GM19324 (cell line): ENCODE measurements at regions not wholly inside any gene's neighbourhood (a gene's known extent, or its start where the extent isn't known, plus 50 kb on each side); places are given as distances from the start of the nearest gene placed in this dataset.

ENCODE experiments used
- ATAC-seq: cut with Tn5 transposase; IDR thresholded peaks from one replicate; pipeline ENCODE4 v1.9.1; 2021; ENCODE audit warnings: mild to moderate bottlenecking, moderate library complexity; ENCODE audit not compliant: unreplicated experiment, low FRiP score

DNA sequence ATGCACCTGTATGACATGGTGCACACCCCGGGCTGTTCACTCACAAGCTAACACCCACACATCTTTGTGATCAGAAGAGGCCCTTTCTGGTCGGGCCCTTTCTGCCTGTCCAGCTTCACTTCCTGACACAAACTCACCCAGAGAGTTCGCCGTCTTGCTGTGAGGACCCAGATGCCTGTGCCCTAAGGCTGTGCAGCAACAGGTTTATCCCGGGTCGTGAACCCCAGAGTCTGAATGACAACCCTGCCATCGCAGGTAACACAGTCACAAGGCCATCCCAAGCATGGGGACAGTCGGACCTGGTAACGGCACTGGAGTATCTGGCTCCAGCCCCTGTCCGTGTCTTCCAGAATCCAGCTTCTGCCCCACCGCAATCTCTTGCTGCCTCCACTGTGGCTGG is 235.1 kb downstream of the BUD13 start:
- ATAC-seq, result no peak

DNA sequence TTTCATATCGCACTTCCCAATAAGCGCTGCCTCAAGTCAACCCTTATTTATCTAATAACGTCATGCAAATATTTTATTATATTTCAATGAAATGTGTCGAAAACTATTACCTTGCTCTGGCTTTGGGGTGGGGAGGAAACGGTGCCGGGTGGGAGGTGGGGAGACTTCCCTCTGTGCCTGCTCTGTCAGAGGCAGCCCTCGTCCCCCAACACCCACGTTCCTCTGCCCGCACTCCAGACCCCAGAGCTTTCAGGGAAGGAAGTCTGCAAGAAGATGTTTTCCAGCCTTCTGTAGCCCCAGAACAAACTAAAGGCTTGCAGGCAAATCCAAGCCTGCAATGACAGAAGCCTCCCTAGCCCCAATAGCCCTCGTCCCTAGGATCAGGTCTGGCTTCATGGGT is 235.7 kb downstream of the BUD13 start:
- no peak for ATAC-seq

DNA sequence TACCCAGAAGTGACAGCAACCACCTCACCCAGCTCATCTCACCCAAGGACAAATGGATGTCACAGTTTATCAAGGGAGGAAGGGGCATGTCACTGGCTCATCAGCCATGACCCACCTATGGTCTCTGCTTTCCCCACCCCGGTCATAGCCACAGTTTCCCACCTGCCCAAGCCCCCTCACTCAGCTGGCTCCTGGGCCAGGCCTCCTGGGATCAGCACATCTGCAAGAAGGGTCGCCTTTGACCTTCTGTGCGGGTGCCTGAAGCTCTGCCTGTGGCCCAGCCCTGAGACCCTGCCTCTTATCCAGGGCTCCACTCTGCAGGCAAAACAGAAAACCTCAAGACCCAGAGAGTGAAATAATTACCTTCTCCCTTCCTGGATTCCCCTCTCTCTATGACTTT is 236.4 kb downstream of the BUD13 start:
- ATAC-seq, result no peak

DNA sequence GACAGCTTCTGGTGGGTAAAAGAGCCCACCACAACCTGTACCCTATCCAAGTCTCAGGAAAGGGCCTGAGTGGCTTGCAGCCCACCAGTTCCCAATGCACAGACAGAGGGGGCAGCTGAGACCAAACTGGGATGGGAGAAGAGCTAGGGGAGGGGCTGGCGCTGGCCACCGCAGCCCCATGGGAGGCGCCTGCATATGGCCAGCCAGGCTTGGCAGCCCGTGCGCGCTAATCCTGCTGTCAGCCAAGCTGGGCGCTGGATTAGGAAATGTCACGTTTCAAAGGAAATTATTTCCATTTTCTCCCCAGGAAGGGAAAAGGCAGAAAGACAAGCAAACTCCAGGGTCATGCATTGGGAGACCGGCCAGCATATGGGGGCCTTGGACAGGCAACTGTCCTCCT is 236.8 kb downstream of the BUD13 start:
- no peak for ATAC-seq

DNA sequence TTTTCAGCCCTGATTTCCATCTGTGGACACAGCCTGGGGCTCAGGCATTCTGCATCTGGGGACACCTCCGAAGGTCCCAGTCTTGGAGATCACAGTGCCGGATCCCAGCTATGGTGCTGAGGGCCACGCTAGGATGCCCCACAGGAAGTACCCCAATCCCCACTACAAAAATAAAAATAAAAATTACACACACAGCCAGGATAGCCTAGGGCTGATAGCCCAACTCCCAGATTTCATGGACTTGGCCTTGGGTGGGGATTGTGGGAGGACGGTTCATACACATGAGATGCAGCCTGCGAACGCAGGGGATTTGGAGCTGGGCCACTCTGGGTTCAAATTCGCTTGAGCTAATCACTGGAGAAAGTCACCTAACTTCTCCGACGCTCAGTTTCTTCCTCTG is 237.7 kb downstream of the BUD13 start:
- no peak for ATAC-seq

DNA sequence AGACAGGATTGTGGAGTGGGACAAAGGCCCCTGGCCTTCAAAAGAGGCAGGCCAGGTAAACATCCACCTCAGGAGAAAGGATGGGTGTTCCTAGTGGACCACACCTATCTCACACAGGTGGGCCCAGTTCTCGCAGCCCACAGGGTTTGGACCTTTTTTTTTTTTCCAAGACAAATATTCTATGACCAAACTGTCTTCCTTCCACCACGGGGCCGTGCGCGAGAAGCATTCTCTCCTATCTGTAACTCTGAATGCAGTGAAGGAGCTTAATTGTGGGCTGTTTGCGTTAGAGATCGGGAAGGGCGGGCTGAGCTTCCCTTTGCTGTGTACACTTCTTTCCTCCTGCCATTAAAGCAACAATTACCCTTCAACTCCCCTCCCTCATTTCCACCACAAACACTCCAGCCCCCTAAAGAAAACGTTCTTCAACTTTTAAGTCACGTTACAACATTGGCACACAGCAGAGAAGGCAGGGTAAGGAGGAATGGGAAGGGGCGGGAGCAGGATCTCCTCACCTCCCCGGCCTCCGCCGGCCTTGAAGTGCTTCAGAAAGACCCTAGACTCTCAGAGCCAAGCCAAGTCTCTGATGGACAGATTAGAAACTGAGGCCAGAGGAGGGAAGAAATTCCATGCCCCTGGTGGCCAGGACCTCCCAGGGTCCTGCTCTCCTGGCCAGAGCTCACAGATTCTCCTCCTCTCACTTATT is 238.4 kb downstream of the BUD13 start:
- ATAC-seq, result no peak

DNA sequence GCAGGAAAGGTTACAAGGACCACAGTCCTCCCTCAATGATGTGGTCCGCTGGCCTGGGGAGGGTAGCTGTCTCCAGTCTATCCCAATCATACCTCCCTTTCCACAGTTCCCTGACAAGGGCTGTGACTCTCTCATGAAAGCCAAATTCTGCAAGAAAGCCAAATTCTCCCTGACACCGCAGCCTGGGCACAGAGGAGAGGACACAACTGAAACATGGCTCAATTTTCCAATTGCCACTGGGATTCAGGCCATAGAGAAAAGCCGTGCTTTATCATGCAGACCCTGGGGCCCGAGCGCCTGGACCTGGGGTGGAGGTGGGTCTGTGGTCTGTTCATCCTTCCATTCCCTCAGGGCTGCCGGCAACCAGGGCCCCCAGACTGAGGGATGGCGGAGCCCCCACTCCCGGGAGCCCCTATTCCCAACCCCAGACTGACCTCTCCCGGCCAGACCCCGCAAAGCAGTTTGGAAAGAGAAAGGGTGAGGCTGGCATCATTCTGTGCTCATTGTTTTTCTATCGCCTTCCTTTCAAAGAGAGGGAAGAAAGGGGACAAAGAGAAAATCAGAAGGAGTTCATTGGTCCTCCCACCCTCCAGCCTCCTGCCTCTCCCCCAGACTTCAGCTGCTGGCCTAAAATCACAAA is 239.5 kb downstream of the BUD13 start:
- ATAC-seq, result no peak

DNA sequence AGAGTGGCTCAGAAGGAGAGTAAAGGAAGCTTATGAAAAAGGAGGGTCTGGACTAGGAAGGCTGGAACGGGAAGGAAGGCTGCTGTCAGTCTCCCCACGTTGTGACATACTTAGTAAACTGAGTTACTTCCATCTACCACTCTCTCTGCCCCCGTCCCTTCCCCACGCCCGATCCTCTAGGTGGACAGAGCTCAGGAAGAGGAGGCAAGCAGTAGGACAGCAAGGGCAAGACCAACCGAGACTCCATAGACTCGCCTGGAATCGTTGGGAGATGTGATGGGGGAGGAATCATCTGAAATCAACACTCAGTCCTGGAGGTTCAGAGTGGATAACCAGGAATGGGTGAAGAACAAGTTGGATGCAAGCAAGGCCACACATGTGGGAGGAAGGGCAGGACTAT is 240.7 kb downstream of the BUD13 start:
- no peak for ATAC-seq

DNA sequence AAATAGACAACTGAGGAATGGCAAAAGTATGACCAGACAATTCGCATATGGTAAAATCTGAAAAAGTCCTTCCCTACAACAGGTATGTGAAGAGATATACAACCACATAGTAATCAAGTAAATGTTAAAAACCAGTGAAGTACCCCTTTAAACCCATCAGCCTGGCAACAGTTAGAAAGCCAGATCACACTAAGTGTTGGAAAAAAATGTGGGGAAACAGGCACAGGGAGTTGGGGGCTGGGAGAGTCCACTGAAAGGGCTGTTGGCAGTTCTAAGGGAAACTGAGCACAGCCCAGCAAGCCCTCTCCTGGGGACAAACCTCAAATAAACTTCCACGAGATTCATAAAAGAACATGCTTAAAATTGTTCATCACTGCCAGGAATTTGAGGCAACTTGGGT is 242.1 kb downstream of the BUD13 start:
- ATAC-seq, result no peak

DNA sequence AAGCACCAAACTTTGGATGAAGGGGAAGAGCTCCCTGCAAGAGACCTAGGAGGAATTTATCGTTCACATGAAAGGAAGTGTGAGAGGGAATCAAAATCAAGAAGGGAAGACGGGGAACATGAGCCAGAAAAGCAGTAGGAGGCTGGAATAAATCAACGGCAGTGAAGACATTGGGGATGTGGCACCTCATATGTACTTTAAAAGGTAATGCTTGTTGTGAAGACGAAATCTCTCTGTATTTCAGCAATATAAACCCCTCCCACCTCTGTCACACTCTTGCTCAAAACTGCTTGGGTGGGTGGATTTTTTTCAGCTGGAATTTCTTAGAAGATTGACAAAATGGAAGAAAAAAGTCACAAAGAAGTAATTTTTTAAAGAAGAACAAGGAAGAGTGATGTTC is 243.5 kb downstream of the BUD13 start:
- no peak for ATAC-seq

DNA sequence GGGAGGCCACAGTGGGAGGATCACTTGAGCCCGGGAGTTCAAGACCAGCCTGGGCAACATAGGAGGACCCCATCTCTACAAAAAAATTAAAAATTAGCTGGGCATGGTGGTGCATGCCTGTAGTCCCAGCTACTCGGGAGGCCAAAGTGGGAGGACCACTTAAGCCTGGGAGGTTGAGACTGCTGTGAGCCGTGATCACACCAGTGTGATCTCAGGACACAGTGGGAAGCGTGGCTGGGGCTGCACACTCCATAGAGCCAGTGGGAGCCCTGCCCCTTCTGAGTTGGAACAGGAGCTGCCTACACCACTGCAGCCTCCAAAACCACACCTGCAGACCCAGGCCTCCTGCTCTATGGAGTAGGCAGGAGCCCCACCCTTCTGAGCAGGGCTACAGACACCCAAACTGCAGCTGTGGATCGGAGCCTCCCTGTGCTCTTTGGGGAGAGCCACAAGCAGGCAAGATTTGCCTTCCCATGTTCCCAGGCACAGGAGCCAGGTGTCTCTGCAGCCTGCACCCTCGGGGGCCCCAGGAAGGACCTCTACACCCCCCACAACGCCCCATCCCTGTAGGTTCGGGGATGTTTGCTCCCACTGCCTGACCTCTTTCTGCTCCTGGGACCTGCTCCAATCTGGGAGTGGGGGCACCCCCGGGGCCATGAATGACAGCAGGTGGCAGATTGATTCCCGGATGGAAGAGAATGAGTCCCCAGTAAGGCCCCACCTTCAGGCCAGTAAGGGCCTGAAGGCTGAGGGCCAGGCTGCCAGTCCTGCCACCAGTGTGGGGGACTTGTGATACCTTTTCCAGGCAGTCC is 245.4 kb downstream of the BUD13 start:
- ATAC-seq, result no peak

DNA sequence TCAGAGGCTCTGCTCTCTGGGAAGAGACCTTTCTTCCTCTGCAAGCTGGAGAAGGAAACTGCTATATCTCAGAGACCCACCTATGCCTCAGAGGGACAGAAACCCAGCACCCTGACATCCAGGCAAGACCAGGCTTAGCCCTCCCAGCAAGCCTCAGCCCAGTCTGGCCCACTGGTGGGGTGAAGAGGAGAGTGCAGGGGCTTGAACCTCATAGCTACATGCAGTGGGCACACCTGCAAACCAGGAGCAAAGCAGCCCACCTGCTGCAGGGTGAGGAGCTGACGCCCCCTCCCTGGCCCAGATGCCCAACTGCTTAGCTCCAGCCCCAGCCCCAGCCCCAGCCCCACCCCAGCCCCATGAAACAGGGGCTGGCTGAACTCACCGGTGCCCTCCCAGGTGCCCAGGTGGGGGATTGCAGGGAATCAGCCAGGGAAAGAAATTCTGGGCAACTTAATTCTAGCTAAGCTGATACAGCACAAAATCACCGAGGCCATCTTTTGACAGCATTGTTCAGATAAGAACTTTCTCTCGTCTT is 246.8 kb downstream of the BUD13 start:
- no peak for ATAC-seq

DNA sequence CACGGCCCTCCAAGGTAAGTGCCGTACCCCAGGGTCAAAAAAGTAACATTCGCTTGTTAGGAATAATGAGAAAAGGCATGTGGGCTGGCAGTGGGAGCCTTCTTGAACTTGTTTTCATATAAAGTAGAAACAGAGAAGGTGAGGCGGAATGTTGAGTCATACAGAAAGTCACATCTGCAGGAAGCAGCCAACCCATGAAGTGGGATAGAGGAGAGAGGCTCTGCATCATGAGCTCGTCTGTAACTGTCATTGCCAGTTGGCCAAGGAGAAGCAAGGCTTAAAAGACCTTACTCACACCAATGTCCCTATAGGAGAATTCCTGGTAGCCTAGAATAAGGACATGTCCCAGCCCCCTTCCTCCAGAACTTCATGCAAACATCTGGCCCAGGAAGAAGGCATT is 253.3 kb downstream of the BUD13 start:
- ATAC-seq, result no peak

DNA sequence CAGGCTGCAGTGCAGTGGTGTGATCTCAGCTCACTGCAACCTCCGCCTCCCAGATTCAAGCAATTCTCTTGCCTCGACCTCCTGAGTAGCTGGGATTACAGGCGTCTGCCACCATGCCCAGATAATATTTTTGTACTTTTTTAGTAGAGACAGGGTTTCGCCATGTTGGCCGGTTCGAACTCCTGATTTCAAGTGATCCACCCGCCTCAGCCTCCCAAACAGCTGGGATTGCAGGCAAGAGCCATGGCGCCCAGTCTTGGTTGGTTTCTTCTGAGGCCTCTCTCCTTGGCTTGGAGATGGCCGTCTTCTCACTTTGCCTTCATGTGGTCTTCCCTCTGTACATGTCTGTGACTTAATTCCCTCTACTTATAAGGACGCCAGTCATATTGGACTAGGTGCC is 254.6 kb downstream of the BUD13 start:
- no peak for ATAC-seq

DNA sequence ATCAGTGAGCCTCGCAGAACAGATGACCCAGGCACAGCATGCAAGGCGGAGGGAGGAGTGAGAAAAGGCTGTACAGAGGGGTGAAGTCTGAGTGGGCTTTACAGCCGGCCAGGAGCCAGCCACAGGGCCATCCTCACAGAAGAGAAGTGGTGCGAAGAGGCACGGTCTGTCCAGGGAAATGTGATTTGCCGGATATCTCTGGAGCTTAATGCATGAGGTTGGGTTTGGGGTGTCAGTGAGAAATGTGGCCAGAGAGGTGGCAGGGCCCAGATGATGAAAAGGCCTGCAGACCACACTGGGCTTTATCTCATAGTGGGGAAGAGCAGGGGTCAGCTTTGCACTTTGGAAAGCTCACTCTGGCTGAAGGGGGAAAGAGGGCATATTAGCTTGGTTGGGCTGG is 255.2 kb downstream of the BUD13 start:
- no peak for ATAC-seq

DNA sequence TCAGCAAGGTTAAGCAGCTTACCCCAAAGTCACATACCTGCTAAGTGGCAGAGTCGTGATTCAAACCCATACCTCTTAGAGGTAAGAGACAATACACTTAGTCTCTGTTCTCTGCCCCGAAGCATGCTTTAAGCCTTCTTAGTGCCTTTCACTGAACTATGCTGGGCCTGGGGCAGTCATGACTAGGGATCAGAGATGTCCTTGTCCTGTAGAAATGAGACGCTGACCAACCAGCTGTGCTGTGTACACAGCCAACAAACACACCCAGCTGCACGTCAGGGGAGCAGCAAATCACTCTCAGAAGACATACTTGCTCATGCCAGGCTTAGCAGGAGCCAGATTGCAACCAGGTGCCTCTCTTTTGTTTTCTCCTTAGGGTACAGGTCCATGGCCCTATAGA is 255.7 kb downstream of the BUD13 start:
- ATAC-seq, result no peak

DNA sequence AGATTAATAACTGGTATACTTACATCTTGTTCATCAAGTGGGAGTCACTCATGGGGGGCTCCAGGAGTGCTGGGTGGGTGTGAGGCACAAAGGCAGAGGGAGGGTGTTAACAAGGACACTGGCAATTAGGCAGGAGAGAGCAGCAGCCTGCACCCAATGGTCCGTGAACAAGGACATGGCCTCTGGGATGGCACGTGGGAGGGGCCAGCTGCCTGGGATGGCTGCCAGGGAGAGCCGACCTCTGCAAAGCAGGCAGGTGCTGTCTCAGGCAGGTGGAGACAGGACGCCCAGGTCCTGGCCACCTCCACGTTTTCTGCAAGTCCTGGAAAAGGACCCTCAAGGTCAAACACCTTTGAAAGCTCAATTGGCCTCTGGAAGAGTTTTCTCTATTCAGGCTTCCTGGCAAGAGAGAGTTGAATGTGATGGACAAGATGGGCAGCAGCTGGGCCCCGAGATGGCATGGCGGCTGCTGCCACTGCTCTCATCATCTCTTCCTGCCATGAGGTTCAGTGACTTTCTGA is 257.1 kb downstream of the BUD13 start:
- no peak for ATAC-seq

DNA sequence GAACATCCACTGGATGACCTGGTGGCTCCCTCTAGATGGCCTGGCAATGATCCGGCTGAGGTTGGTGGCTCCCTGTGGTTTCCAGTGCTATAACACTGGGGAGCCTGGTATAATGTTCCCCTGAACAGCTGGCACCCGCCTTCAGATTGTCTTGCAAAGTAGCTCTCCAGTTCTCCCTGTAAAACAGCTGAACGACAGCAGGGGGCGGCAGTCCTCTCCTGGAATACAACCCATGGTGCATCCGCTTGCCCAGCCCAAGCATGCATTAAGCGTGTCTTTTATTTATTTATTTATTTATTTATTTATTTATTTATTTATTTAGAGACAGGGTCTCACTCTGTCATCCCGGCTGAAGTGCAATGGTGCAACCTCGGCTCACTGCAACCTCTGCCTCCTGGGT is 258.9 kb downstream of the BUD13 start:
- no peak for ATAC-seq

DNA sequence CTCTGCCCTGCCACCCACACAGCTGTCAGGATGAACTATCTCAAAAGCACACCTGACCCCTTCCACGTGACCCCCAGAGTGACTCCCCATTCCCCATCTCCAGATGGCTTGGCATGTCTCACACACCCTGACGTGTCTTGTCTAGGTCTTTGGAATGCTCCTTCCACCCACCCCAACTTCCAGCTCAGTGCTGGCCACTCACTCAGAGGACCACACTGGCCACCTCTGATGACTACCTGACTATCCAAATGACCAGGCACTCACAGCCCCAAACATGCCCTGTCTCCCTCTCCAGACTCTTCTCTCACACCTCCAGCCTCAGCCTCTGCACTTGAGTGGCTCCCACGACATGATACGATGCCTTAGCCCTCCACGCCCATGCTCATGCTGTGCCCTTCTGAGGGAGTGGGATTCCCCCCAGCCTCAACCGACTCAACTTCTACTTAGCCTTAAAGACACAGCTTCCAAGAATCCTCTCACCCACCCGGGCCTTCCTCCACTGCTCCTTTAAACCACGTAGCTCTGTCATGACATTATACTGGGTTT is 259.4 kb downstream of the BUD13 start:
- ATAC-seq, result no peak

DNA sequence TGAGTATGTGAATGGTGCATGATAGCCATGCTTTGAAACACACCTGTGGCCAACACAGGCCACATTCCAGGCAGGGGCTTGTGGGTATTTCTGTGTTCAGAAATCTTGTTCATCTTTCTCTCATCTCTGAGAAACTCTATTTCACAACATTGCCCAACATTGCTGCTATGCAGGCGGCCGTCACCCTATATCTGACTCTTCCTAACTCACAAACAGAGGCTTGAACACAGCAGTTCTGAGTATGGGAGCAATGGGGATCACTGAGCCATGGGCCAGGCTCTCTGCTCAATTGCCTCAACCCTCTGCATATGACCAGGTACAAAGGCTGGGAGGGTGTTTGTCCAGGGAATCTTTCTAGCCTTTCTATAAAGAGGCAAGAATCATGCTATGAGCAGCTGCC is 259.9 kb downstream of the BUD13 start:
- no peak for ATAC-seq

DNA sequence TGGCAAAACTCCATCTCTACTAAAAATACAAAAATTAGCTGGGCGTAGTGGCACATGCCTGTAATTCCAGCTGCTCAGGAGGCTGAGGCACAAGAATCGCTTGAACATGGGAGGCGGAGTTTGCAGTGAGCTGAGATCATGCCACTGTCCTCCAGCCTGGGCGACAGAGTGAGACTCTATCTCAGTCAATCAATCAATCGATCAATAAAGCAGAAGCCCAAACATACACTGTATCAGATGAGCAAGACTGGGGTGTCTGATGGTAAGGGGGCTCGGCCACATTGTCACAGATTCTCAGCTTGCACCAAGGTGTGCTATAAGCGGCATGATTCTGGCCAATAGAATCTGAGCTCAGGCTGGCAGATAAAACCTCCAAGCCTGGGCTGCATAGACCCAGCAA is 261.1 kb downstream of the BUD13 start:
- no peak for ATAC-seq
